ENCODE measurements at regions not wholly inside any gene's neighbourhood (a gene's known extent, or its start where the extent isn't known, plus 50 kb on each side); places are given as distances from the start of the nearest gene placed in this dataset.

DNA sequence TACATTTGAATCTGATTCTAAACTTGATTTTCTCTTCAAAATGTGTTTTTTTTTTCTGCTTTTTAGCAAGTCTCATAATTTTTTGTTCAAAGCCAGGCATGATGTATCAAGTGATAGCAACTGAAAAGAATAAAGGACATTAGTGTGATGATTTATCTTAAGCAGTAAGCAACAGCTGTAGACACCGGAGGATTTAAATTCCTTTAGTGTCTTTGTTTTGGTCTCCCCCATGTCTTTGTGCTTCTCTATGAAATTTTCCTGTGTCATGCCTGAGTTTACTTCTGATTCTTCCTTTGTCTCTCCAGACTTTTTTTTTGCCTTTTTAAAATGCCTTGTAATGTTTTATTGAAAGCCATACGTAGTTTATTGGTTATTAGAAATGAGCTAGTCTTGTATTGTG lies 934.2 kb upstream of the RAG2 start:
- DNase-seq (ENCODE audit: extremely low spot score) = no peak
- TF ChIP-seq SUZ12 (IDR thresholded peaks at IDR 0.05) (no peak), LEF1 (IDR thresholded peaks at IDR 0.05; ENCODE audit: borderline replicate concordance) (no peak), L3MBTL2 (conservative IDR thresholded peaks at IDR 0.05) (no peak), CTBP1 (IDR thresholded peaks at IDR 0.05; ENCODE audit: borderline replicate concordance) (no peak), SP1 (IDR thresholded peaks at IDR 0.05) (no peak), TARDBP (IDR thresholded peaks at IDR 0.05) (no peak), NFRKB (IDR thresholded peaks at IDR 0.05) (no peak), HDGF (IDR thresholded peaks at IDR 0.05; ENCODE audit: borderline replicate concordance) (no peak), FOXA1 (IDR thresholded peaks at IDR 0.05) (no peak), FOXM1 (IDR thresholded peaks at IDR 0.05; ENCODE audit: borderline replicate concordance) (no peak), ARNT (IDR thresholded peaks at IDR 0.05) (no peak), ELF4 (IDR thresholded peaks at IDR 0.05) (no peak), FOXK2 (IDR thresholded peaks at IDR 0.05) (no peak), ZNF384 (IDR thresholded peaks at IDR 0.05) (no peak), BHLHE40 (IDR thresholded peaks at IDR 0.05; ENCODE audit: borderline replicate concordance) (no peak)
- TF ChIP-seq, protein P1, sequence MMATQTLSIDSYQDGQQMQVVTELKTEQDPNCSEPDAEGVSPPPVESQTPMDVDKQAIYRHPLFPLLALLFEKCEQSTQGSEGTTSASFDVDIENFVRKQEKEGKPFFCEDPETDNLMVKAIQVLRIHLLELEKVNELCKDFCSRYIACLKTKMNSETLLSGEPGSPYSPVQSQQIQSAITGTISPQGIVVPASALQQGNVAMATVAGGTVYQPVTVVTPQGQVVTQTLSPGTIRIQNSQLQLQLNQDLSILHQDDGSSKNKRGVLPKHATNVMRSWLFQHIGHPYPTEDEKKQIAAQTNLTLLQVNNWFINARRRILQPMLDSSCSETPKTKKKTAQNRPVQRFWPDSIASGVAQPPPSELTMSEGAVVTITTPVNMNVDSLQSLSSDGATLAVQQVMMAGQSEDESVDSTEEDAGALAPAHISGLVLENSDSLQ (IDR thresholded peaks at IDR 0.05) = no peak
- ChIA-PET POLR2A (no interaction called here), CTCF (no interaction called here)

GRCh38 chr11:37527545-37527944 lies 929.5 kb upstream of the RAG2 start:
- TF ChIP-seq CTBP1 (IDR thresholded peaks at IDR 0.05; ENCODE audit: borderline replicate concordance) = no peak
- no peak for TF ChIP-seq SUZ12 (IDR thresholded peaks at IDR 0.05)
- no peak for TF ChIP-seq NFRKB (IDR thresholded peaks at IDR 0.05)
- no peak for TF ChIP-seq ZNF384 (IDR thresholded peaks at IDR 0.05)
- no peak for TF ChIP-seq FOXK2 (IDR thresholded peaks at IDR 0.05)
- TF ChIP-seq FOXA1 (IDR thresholded peaks at IDR 0.05) = no peak
- TF ChIP-seq LEF1 (IDR thresholded peaks at IDR 0.05; ENCODE audit: borderline replicate concordance) = no peak
- no peak for TF ChIP-seq ELF4 (IDR thresholded peaks at IDR 0.05)
- TF ChIP-seq FOXM1 (IDR thresholded peaks at IDR 0.05; ENCODE audit: borderline replicate concordance) = no peak
- TF ChIP-seq BHLHE40 (IDR thresholded peaks at IDR 0.05; ENCODE audit: borderline replicate concordance) = no peak
- no peak for TF ChIP-seq L3MBTL2 (conservative IDR thresholded peaks at IDR 0.05)
- TF ChIP-seq, protein P1 (IDR thresholded peaks at IDR 0.05) = no peak
- no peak for TF ChIP-seq ARNT (IDR thresholded peaks at IDR 0.05)
- no peak for TF ChIP-seq SP1 (IDR thresholded peaks at IDR 0.05)
- no peak for TF ChIP-seq HDGF (IDR thresholded peaks at IDR 0.05; ENCODE audit: borderline replicate concordance)
- no peak for TF ChIP-seq TARDBP (IDR thresholded peaks at IDR 0.05)
- ChIA-PET CTCF (no interaction called here), POLR2A (no interaction called here)
- DNase-seq (ENCODE audit: extremely low spot score) = no peak

- CTCF ChIA-PET = no interaction called here
These were observed 927.3 kb upstream of the RAG2 start for GRCh38 chr11:37525336-37525735.

GRCh38 chr11:37519781-37520180 lies 921.7 kb upstream of the RAG2 start:
- DNase-seq (ENCODE audit: extremely low spot score) = no peak
- TF ChIP-seq L3MBTL2 (conservative IDR thresholded peaks at IDR 0.05) (no peak), FOXA1 (IDR thresholded peaks at IDR 0.05) (no peak), TARDBP (IDR thresholded peaks at IDR 0.05) (no peak), HDGF (IDR thresholded peaks at IDR 0.05; ENCODE audit: borderline replicate concordance) (no peak)
- TF ChIP-seq, protein P1 (IDR thresholded peaks at IDR 0.05) = no peak
- POLR2A ChIA-PET = no interaction called here
- CTCF ChIA-PET = no interaction called here

More at GRCh38 chr11:37525336-37525735, 927.3 kb upstream of the RAG2 start:
- POLR2A ChIA-PET = no interaction called here
- TF ChIP-seq LEF1 (IDR thresholded peaks at IDR 0.05; ENCODE audit: borderline replicate concordance) (no peak), FOXK2 (IDR thresholded peaks at IDR 0.05) (no peak), NFRKB (IDR thresholded peaks at IDR 0.05) (no peak), ZNF384 (IDR thresholded peaks at IDR 0.05) (no peak), FOXM1 (IDR thresholded peaks at IDR 0.05; ENCODE audit: borderline replicate concordance) (no peak), ARNT (IDR thresholded peaks at IDR 0.05) (no peak), CTBP1 (IDR thresholded peaks at IDR 0.05; ENCODE audit: borderline replicate concordance) (no peak), HDGF (IDR thresholded peaks at IDR 0.05; ENCODE audit: borderline replicate concordance) (no peak), L3MBTL2 (conservative IDR thresholded peaks at IDR 0.05) (no peak), TARDBP (IDR thresholded peaks at IDR 0.05) (no peak), SP1 (IDR thresholded peaks at IDR 0.05) (no peak), ELF4 (IDR thresholded peaks at IDR 0.05) (no peak), SUZ12 (IDR thresholded peaks at IDR 0.05) (no peak), BHLHE40 (IDR thresholded peaks at IDR 0.05; ENCODE audit: borderline replicate concordance) (no peak), FOXA1 (IDR thresholded peaks at IDR 0.05) (no peak)
- TF ChIP-seq, protein P1 (IDR thresholded peaks at IDR 0.05) = no peak
- DNase-seq (ENCODE audit: extremely low spot score) = no peak

- ChIA-PET CTCF (no interaction called here), POLR2A (no interaction called here)
- TF ChIP-seq HDGF (IDR thresholded peaks at IDR 0.05; ENCODE audit: borderline replicate concordance) (no peak), SUZ12 (IDR thresholded peaks at IDR 0.05) (no peak), ZNF384 (IDR thresholded peaks at IDR 0.05) (no peak), FOXA1 (IDR thresholded peaks at IDR 0.05) (no peak), FOXK2 (IDR thresholded peaks at IDR 0.05) (no peak), CTBP1 (IDR thresholded peaks at IDR 0.05; ENCODE audit: borderline replicate concordance) (no peak), SP1 (IDR thresholded peaks at IDR 0.05) (no peak), LEF1 (IDR thresholded peaks at IDR 0.05; ENCODE audit: borderline replicate concordance) (no peak), FOXM1 (IDR thresholded peaks at IDR 0.05; ENCODE audit: borderline replicate concordance) (no peak), L3MBTL2 (conservative IDR thresholded peaks at IDR 0.05) (no peak), BHLHE40 (IDR thresholded peaks at IDR 0.05; ENCODE audit: borderline replicate concordance) (no peak), NFRKB (IDR thresholded peaks at IDR 0.05) (no peak), TARDBP (IDR thresholded peaks at IDR 0.05) (no peak), ARNT (IDR thresholded peaks at IDR 0.05) (no peak), ELF4 (IDR thresholded peaks at IDR 0.05) (no peak)
- TF ChIP-seq, protein P1 (IDR thresholded peaks at IDR 0.05) = no peak
- DNase-seq (ENCODE audit: extremely low spot score) = no peak
These were observed 914.2 kb upstream of the RAG2 start for GRCh38 chr11:37512156-37512780.
